Spleen (tissue), 11 donors: ENCODE measurements at regions not wholly inside any gene's neighbourhood (a gene's known extent, or its start where the extent isn't known, plus 50 kb on each side); places are given as distances from the start of the nearest gene placed in this dataset.

Experiments
- DNase-seq: peaks from one replicate; pipeline ENCODE4 v3.0.0-alpha.2; 2020
- H3K27ac ChIP-seq, 8 donors: fragments of 200-600 bp; sonication (generic) in 7 of 8; 1 replicate in 4 of 8; 2 replicates in 4 of 8; pipeline versions ENCODE4 v1.5.0 to v1.8.0; 2016 to 2021; ENCODE audit warnings: inconsistent platforms in 4 of 8, mild to moderate bottlenecking in 4 of 8, moderate library complexity in 1 of 8
- H3K27me3 ChIP-seq, 7 donors: fragments of 200-600 bp; sonication (generic) in 6 of 7; replicated peaks in 1 of 7; 1 replicate in 4 of 7; 2 replicates in 3 of 7; pipeline versions ENCODE4 v1.5.0 to v1.8.0; 2016 to 2021; ENCODE audit warnings: inconsistent platforms in 3 of 7, mild to moderate bottlenecking in 1 of 7
- H3K36me3 ChIP-seq, 6 donors: fragments of 200-600 bp; sonication (generic) in 5 of 6; 1 replicate in 4 of 6; 2 replicates in 2 of 6; pipeline versions ENCODE4 v1.5.0 to v1.8.0; 2016 to 2021; ENCODE audit warnings: inconsistent platforms in 2 of 6
- H3K4me1 ChIP-seq, 6 donors: fragments of 200-600 bp; sonication (generic) in 5 of 6; 1 replicate in 3 of 6; 2 replicates in 3 of 6; pipeline versions ENCODE4 v1.5.0 to v1.8.0; 2016 to 2021; ENCODE audit warnings: inconsistent platforms in 3 of 6
- H3K4me3 ChIP-seq, 8 donors: fragments of 200-600 bp; sonication (generic) in 7 of 8; 1 replicate in 4 of 8; 2 replicates in 4 of 8; pipeline versions ENCODE4 v1.5.0 to v1.8.0; 2016 to 2021; ENCODE audit warnings: inconsistent platforms in 4 of 8, mild to moderate bottlenecking in 4 of 8, moderate library complexity in 2 of 8
- H3K9me3 ChIP-seq, 8 donors: fragments of 200-600 bp; sonication (generic) in 7 of 8; 1 replicate in 4 of 8; 2 replicates in 4 of 8; pipeline versions ENCODE4 v1.5.0 to v1.8.0; 2016 to 2021; ENCODE audit warnings: inconsistent platforms in 4 of 8
- CTCF ChIP-seq, 11 experiments: fragments of 200-600 bp in 7 of 11; fragments of 450-650 bp in 4 of 11; sonication (generic) in 4 of 11; IDR thresholded peaks in 8 of 11; conservative IDR thresholded peaks in 3 of 11; 1 replicate in 7 of 11; 2 replicates in 4 of 11; pipeline versions ENCODE4 v1.4.0 to v1.8.0; 2016 to 2021; ENCODE audit warnings: antibody characterized with exemption in 11 of 11, inconsistent platforms in 4 of 11, mild to moderate bottlenecking in 1 of 11
- POLR2A ChIP-seq, 3 donors: fragments of 450-650 bp; IDR thresholded peaks; one replicate each; pipeline ENCODE4 v1.5.1; 2017; ENCODE audit warnings: antibody characterized with exemption in 3 of 3, mild to moderate bottlenecking in 1 of 3
- POLR2AphosphoS5 ChIP-seq, 3 donors: sonication (generic); formaldehyde crosslinking; IDR thresholded peaks; one replicate each; pipeline ENCODE4 v1.5.1; 2017; ENCODE audit warnings: antibody characterized with exemption in 3 of 3
- WGBS, 5 donors: extraction: QIAGEN DNeasy Blood & Tissue Kit in 3 of 5; methylation state at CpG; one replicate each; pipeline versions ENCODE4 v1.1.5 to v1.1.7; 2013 to 2018; 5-methylcytosine and 5-hydroxymethylcytosine counted together
- intact Hi-C: fragments of 100-400 bp; cut with DNase I; formaldehyde crosslinking; loops from one replicate; pipeline ENCODE4 v1.15.0; 2023; ENCODE audit warnings: low total_unique reads
- donor health status: healthy with polysubstance abuse.
- donor health status: DM: no; HTN: no; CAD: no; lungs with moderate emphysema.
- donor health status: DM: no; HTN: no; CAD: no.
- donor health status: Bipolar disorder and iron deficiency.
- donor health status: healthy.
- donor health status: DM: no; HTN: no; CAD: no.
- donor health status: DM: yes; HTN: yes; CAD: no.

GRCh38 chr15:54820098-54820497, 376.6 kb downstream of the RSL24D1 start:
- intact Hi-C loops: no loop called here
- Histone ChIP-seq H3K27me3 (no peaks in the 10 kb centered on the region), H3K27ac (no peak overlapping the region), H3K4me1 (no peaks in the 10 kb centered on the region), H3K4me3 (no peak overlapping the region), H3K36me3 (no peaks in the 10 kb centered on the region), H3K9me3 (peaks cover 0 to 25% (median 17%) of the 10 kb centered on the region in 8 donors)
- TF ChIP-seq POLR2A (IDR thresholded peaks at IDR 0.05) (no peak), POLR2AphosphoS5 (IDR thresholded peaks at IDR 0.05) (no peak), CTCF (IDR thresholded peaks at IDR 0.05 in 8 of 11, conservative IDR thresholded peaks at IDR 0.05 in 3 of 11) (no peak)
- DNase-seq: no peak

- Histone ChIP-seq H3K27me3 (no peaks in the 10 kb centered on the region), H3K4me3 (no peak overlapping the region), H3K36me3 (no peaks in the 10 kb centered on the region), H3K9me3 (peaks cover 0 to 25% (median 16%) of the 10 kb centered on the region in 8 donors), H3K27ac (no peak overlapping the region), H3K4me1 (no peaks in the 10 kb centered on the region)
- no peak for DNase-seq
- intact Hi-C loops: no loop called here
- WGBS, 5 donors: 52 to 85% (median 76%) methylated on average over 1 of the region's 1 CpG
- TF ChIP-seq POLR2AphosphoS5 (IDR thresholded peaks at IDR 0.05): no peak
- TF ChIP-seq CTCF (IDR thresholded peaks at IDR 0.05 in 8 of 11, conservative IDR thresholded peaks at IDR 0.05 in 3 of 11): no peak
- TF ChIP-seq POLR2A (IDR thresholded peaks at IDR 0.05): no peak
Observed at GRCh38 chr15:54816401-54816800, 380.3 kb downstream of the RSL24D1 start.

GRCh38 chr15:54815556-54815955, 381.2 kb downstream of the RSL24D1 start:
- Histone ChIP-seq H3K4me3 (no peak overlapping the region), H3K4me1 (no peaks in the 10 kb centered on the region), H3K36me3 (no peaks in the 10 kb centered on the region), H3K9me3 (peaks cover 0 to 25% (median 16%) of the 10 kb centered on the region in 8 donors), H3K27me3 (no peaks in the 10 kb centered on the region), H3K27ac (no peak overlapping the region)
- WGBS, 5 donors: 31 to 62% (median 58%) methylated on average over 4 of the region's 4 CpGs
- intact Hi-C loops: no loop called here
- TF ChIP-seq POLR2A (IDR thresholded peaks at IDR 0.05) (no peak), POLR2AphosphoS5 (IDR thresholded peaks at IDR 0.05) (no peak), CTCF (IDR thresholded peaks at IDR 0.05 in 8 of 11, conservative IDR thresholded peaks at IDR 0.05 in 3 of 11) (no peak)
- DNase-seq: no peak

GRCh38 chr15:54812383-54812782, 384.4 kb downstream of the RSL24D1 start:
- Histone ChIP-seq H3K27me3 (no peaks in the 10 kb centered on the region), H3K4me3 (no peak overlapping the region), H3K36me3 (no peaks in the 10 kb centered on the region), H3K27ac (no peak overlapping the region), H3K4me1 (no peaks in the 10 kb centered on the region), H3K9me3 (peaks cover 0 to 25% (median 16%) of the 10 kb centered on the region in 8 donors)
- DNase-seq: no peak
- TF ChIP-seq POLR2A (IDR thresholded peaks at IDR 0.05): no peak
- no peak for TF ChIP-seq CTCF (IDR thresholded peaks at IDR 0.05 in 8 of 11, conservative IDR thresholded peaks at IDR 0.05 in 3 of 11)
- no peak for TF ChIP-seq POLR2AphosphoS5 (IDR thresholded peaks at IDR 0.05)
- intact Hi-C loops: no loop called here
